SK-N-SH (cell line): ENCODE measurements at regions not wholly inside any gene's neighbourhood (a gene's known extent, or its start where the extent isn't known, plus 50 kb on each side); places are given as distances from the start of the nearest gene placed in this dataset.

Experiments used
- FOXM1 ChIP-seq: IDR thresholded peaks from 2 replicates; pipeline ENCODE4 v1.4.0; 2012; ENCODE audit warnings: low read depth, mild to moderate bottlenecking
- RCOR1 ChIP-seq: fragments of 150-350 bp; IDR thresholded peaks from 2 replicates; pipeline ENCODE4 v1.6.1; 2017; ENCODE audit warnings: antibody characterized with exemption, low read length
- SIN3A ChIP-seq: IDR thresholded peaks from 2 replicates; pipeline ENCODE4 v1.6.1; 2012; ENCODE audit warnings: low read depth, mild to moderate bottlenecking, low read length, moderate library complexity, borderline replicate concordance
- SMC3 ChIP-seq: IDR thresholded peaks from 2 replicates; pipeline ENCODE4 v1.6.1; 2012; ENCODE audit warnings: low read depth, low read length, improper control_type of control experiment
- TEAD4 ChIP-seq: IDR thresholded peaks from 2 replicates; pipeline ENCODE4 v1.4.0; 2012; ENCODE audit warnings: mild to moderate bottlenecking, borderline replicate concordance; ENCODE audit not compliant: insufficient read depth
- TF ChIP-seq, protein P1 (sequence below): fragments of 200-600 bp; sonication (generic); IDR thresholded peaks from 2 replicates; pipeline ENCODE4 v1.6.1; 2017; ENCODE audit warnings: antibody characterized with exemption, mild to moderate bottlenecking, moderate library complexity

DNA sequence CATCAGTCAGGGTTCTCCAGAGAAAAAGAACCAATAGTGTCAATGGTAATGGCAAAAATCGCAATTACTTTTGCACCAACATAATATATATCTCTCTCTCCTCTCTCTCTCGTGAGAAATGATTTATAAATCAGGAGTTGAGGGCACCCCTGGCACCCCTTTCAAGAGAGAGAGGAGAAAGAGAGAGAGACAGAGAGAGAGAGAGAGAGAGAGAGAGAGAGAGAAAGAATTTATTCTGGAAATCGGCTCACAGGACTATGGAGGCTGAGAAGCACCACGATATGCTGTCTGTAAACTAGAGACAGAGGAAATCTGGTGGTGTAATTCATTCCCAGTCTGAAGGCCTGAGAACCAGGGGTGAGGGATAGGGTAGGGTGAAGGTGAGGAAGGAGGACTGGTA lies 201.9 kb upstream of the MAP3K7 start:
- TF ChIP-seq, protein P1, sequence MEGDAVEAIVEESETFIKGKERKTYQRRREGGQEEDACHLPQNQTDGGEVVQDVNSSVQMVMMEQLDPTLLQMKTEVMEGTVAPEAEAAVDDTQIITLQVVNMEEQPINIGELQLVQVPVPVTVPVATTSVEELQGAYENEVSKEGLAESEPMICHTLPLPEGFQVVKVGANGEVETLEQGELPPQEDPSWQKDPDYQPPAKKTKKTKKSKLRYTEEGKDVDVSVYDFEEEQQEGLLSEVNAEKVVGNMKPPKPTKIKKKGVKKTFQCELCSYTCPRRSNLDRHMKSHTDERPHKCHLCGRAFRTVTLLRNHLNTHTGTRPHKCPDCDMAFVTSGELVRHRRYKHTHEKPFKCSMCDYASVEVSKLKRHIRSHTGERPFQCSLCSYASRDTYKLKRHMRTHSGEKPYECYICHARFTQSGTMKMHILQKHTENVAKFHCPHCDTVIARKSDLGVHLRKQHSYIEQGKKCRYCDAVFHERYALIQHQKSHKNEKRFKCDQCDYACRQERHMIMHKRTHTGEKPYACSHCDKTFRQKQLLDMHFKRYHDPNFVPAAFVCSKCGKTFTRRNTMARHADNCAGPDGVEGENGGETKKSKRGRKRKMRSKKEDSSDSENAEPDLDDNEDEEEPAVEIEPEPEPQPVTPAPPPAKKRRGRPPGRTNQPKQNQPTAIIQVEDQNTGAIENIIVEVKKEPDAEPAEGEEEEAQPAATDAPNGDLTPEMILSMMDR, result no peak
- no peak for TF ChIP-seq SIN3A
- TF ChIP-seq FOXM1, result no peak
- TF ChIP-seq RCOR1, result no peak
- no peak for TF ChIP-seq SMC3
- no peak for TF ChIP-seq TEAD4
